A673 (cell line): ENCODE measurements at regions not wholly inside any gene's neighbourhood (a gene's known extent, or its start where the extent isn't known, plus 50 kb on each side); places are given as distances from the start of the nearest gene placed in this dataset.
A peak's percentile ranks its signal among the peaks of the same experiment; 100 is the strongest.

Experiments
- BruUV-seq: library from RNA; stranded (reverse); fragments of 400-500 nt; replicated peaks from 2 replicates; lab custom pipeline; 2021; lab: Mats Ljungman, UMichigan
- CTCF ChIA-PET: fragments of 300-600 bp; sonication (Branson Sonifier 250); formaldehyde crosslinking; loops from one replicate; lab custom pipeline; 2022; ENCODE audit warnings: antibody characterized with exemption; lab: Charles Lee
- POLR2A ChIA-PET: fragments of 300-600 bp; sonication (Branson Sonifier 250); formaldehyde crosslinking; loops from one replicate; lab custom pipeline; 2022; ENCODE audit warnings: antibody characterized with exemption; ENCODE audit not compliant: low non-redundant PET; lab: Charles Lee
- DNase-seq: peaks from one replicate; pipeline ENCODE4 v3.0.0-alpha.2; 2015; ENCODE audit warnings: low spot score
- H3K27ac ChIP-seq: fragments of 200-600 bp; sonication (generic); 2 replicates; pipeline ENCODE4 v1.5.1; 2016; ENCODE audit warnings: mixed run types, low read depth, mild to moderate bottlenecking, mixed read lengths, antibody characterized with exemption, low read length; ENCODE audit not compliant: poor library complexity, severe bottlenecking
- H3K27me3 ChIP-seq: fragments of 200-600 bp; sonication (generic); replicated peaks from 2 replicates; pipeline ENCODE4 v1.6.1; 2017; ENCODE audit warnings: mixed run types, low read depth, mild to moderate bottlenecking, mixed read lengths, antibody characterized with exemption, low read length; ENCODE audit not compliant: insufficient read depth, poor library complexity
- H3K36me3 ChIP-seq: fragments of 200-600 bp; sonication (generic); 2 replicates; pipeline ENCODE4 v1.6.1; 2016; ENCODE audit warnings: mixed run types, mild to moderate bottlenecking, mixed read lengths, antibody characterized with exemption, low read length; ENCODE audit not compliant: insufficient read depth, poor library complexity, severe bottlenecking
- H3K4me1 ChIP-seq: fragments of 200-600 bp; sonication (generic); 2 replicates; pipeline ENCODE4 v1.6.1; 2017; ENCODE audit warnings: mixed run types, mild to moderate bottlenecking, mixed read lengths, antibody characterized with exemption, low read length; ENCODE audit not compliant: insufficient read depth, poor library complexity, severe bottlenecking
- H3K4me3 ChIP-seq: fragments of 200-600 bp; sonication (generic); 2 replicates; pipeline ENCODE4 v1.5.1; 2016; ENCODE audit warnings: low read depth, mixed run types, mild to moderate bottlenecking, mixed read lengths, low read length; ENCODE audit not compliant: poor library complexity, severe bottlenecking
- H3K9me3 ChIP-seq: fragments of 200-600 bp; sonication (generic); 2 replicates; pipeline ENCODE4 v1.6.1; 2016; ENCODE audit warnings: mixed run types, low read depth, mild to moderate bottlenecking, mixed read lengths, antibody characterized with exemption, low read length; ENCODE audit not compliant: poor library complexity, severe bottlenecking
- EZH2 ChIP-seq: fragments of 200-600 bp; sonication (generic); IDR thresholded peaks from 2 replicates; pipeline ENCODE4 v1.6.1; 2017; ENCODE audit warnings: borderline replicate concordance, low read depth, mild to moderate bottlenecking, mixed read lengths, antibody characterized with exemption, low read length; ENCODE audit not compliant: poor library complexity, severe bottlenecking
- intact Hi-C: fragments of 100-400 bp; cut with micrococcal nuclease; formaldehyde crosslinking; loops from one replicate; pipeline ENCODE4 v1.10.0; 2022; ENCODE audit not compliant: unreplicated experiment
- TF ChIP-seq, protein P1 (sequence below): fragments of 300-800, 200-600 bp; sonication (generic); conservative IDR thresholded peaks from 2 replicates; pipeline ENCODE4 v1.5.1; 2017; ENCODE audit warnings: low read depth, mild to moderate bottlenecking, antibody characterized with exemption, low read length, moderate library complexity, mixed read lengths

- CTCF ChIA-PET = no interaction called here
- H3K27ac ChIP-seq = no peak overlapping the region
- no peaks in the 10 kb centered on the region for H3K4me1 ChIP-seq
- H3K9me3 ChIP-seq = no peaks in the 10 kb centered on the region
- no peaks in the 10 kb centered on the region for H3K36me3 ChIP-seq
- H3K27me3 ChIP-seq = peaks cover 8% of the 10 kb centered on the region
- no TSS peak for BruUV-seq
- H3K4me3 ChIP-seq = no peak overlapping the region
- no peak for TF ChIP-seq EZH2
- TF ChIP-seq, protein P1, sequence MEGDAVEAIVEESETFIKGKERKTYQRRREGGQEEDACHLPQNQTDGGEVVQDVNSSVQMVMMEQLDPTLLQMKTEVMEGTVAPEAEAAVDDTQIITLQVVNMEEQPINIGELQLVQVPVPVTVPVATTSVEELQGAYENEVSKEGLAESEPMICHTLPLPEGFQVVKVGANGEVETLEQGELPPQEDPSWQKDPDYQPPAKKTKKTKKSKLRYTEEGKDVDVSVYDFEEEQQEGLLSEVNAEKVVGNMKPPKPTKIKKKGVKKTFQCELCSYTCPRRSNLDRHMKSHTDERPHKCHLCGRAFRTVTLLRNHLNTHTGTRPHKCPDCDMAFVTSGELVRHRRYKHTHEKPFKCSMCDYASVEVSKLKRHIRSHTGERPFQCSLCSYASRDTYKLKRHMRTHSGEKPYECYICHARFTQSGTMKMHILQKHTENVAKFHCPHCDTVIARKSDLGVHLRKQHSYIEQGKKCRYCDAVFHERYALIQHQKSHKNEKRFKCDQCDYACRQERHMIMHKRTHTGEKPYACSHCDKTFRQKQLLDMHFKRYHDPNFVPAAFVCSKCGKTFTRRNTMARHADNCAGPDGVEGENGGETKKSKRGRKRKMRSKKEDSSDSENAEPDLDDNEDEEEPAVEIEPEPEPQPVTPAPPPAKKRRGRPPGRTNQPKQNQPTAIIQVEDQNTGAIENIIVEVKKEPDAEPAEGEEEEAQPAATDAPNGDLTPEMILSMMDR = no peak
- intact Hi-C loops = no loop called here
- DNase-seq = no peak
- POLR2A ChIA-PET = no interaction called here
Measured at GRCh38 chr1:37092937-37093336, 58.6 kb upstream of the GRIK3 start.

GRCh38 chr1:37094302-37094701 lies 60.0 kb upstream of the GRIK3 start:
- no TSS peak for BruUV-seq
- Histone ChIP-seq H3K9me3 (no peaks in the 10 kb centered on the region), H3K27me3 (peaks cover 7% of the 10 kb centered on the region), H3K27ac (no peak overlapping the region), H3K4me1 (no peaks in the 10 kb centered on the region), H3K36me3 (no peaks in the 10 kb centered on the region), H3K4me3 (no peak overlapping the region)
- no peak for DNase-seq
- no peak for TF ChIP-seq EZH2
- TF ChIP-seq, protein P1 = no peak
- intact Hi-C loops = no loop called here
- ChIA-PET POLR2A (no interaction called here), CTCF (no interaction called here)

DNA sequence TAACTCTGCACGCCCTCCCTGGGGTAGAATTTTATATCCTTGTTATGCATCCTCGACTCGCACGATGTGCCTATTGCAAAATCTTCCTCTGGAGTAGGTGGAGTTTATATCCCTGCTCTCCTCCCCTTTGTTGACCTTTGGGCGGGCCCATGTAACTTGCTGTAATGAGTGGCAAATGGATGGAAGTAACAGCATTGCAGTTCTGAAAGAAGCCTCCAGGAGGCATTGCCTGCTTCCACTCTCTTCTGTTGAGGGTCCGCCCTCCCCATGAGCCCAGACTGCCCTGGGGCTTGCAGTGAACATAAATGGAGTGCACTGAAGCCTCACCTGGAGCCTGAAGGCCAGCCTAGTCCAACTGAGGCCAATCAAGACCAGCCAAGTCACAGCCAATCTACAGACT lies 62.2 kb upstream of the GRIK3 start:
- no peak for TF ChIP-seq EZH2
- TF ChIP-seq, protein P1 = peak; percentile 47
- peaks cover 7% of the 10 kb centered on the region for H3K27me3 ChIP-seq
- no peaks in the 10 kb centered on the region for H3K36me3 ChIP-seq
- no TSS peak for BruUV-seq
- peak; percentile 27 for DNase-seq
- ChIA-PET POLR2A (no interaction called here), CTCF (no interaction called here)
- no peak overlapping the region for H3K4me3 ChIP-seq
- intact Hi-C loops = no loop called here
- no peaks in the 10 kb centered on the region for H3K9me3 ChIP-seq
- no peaks in the 10 kb centered on the region for H3K4me1 ChIP-seq
- no peak overlapping the region for H3K27ac ChIP-seq
